ENCODE measurements at regions not wholly inside any gene's neighbourhood (a gene's known extent, or its start where the extent isn't known, plus 50 kb on each side); places are given as distances from the start of the nearest gene placed in this dataset.

- Mint-ChIP-seq H3K4me1 (peaks cover 0 to 1% (median 0%) of the 10 kb centered on the region in 3 donors), H3K36me3 (no peaks in the 10 kb centered on the region), H3K27me3 (peaks cover 10% of the 10 kb centered on the region), H3K9me3 (peaks cover 0 to 6% (median 3%) of the 10 kb centered on the region in 3 donors), H3K27ac (no peak overlapping the region), H3K4me3 (no peak overlapping the region)
These were observed 607.3 kb upstream of the CADM1 start for GRCh38 chr11:116111546-116111945.

- H3K27ac Mint-ChIP-seq = no peak overlapping the region
- H3K36me3 Mint-ChIP-seq = no peaks in the 10 kb centered on the region
- H3K4me1 Mint-ChIP-seq = peaks cover 0 to 1% (median 0%) of the 10 kb centered on the region in 3 donors
- H3K9me3 Mint-ChIP-seq = peaks cover 0 to 6% (median 3%) of the 10 kb centered on the region in 3 donors
- no peak overlapping the region for H3K4me3 Mint-ChIP-seq
- H3K27me3 Mint-ChIP-seq = peaks cover 12% of the 10 kb centered on the region
These were observed 606.6 kb upstream of the CADM1 start for GRCh38 chr11:116110802-116111201.

GRCh38 chr11:116110356-116110755 lies 606.1 kb upstream of the CADM1 start:
- Mint-ChIP-seq H3K4me3 (no peak overlapping the region), H3K4me1 (peaks cover 0 to 1% (median 0%) of the 10 kb centered on the region in 3 donors), H3K27ac (no peak overlapping the region), H3K36me3 (no peaks in the 10 kb centered on the region), H3K9me3 (peaks cover 0 to 6% (median 0%) of the 10 kb centered on the region in 3 donors), H3K27me3 (peaks cover 12% of the 10 kb centered on the region)

- Mint-ChIP-seq H3K27me3 (peaks cover 12% of the 10 kb centered on the region), H3K4me3 (no peak overlapping the region), H3K4me1 (peaks cover 0 to 1% (median 0%) of the 10 kb centered on the region in 3 donors), H3K36me3 (no peaks in the 10 kb centered on the region), H3K27ac (no peak overlapping the region), H3K9me3 (peaks cover 0 to 4% (median 0%) of the 10 kb centered on the region in 3 donors)
These were observed 605.0 kb upstream of the CADM1 start for GRCh38 chr11:116109228-116109627.

- Mint-ChIP-seq H3K4me1 (peaks cover 0 to 1% (median 0%) of the 10 kb centered on the region in 3 donors), H3K27ac (no peak overlapping the region), H3K36me3 (no peaks in the 10 kb centered on the region), H3K4me3 (no peak overlapping the region), H3K9me3 (no peaks in the 10 kb centered on the region), H3K27me3 (peaks cover 8% of the 10 kb centered on the region)
These were observed 603.9 kb upstream of the CADM1 start for GRCh38 chr11:116108161-116108560.

- no peak overlapping the region for H3K27ac Mint-ChIP-seq
- H3K4me3 Mint-ChIP-seq = no peak overlapping the region
- H3K9me3 Mint-ChIP-seq = no peaks in the 10 kb centered on the region
- H3K27me3 Mint-ChIP-seq = peaks cover 8% of the 10 kb centered on the region
- H3K4me1 Mint-ChIP-seq = peaks cover 0 to 1% (median 0%) of the 10 kb centered on the region in 3 donors
- H3K36me3 Mint-ChIP-seq = no peaks in the 10 kb centered on the region
These were observed 603.0 kb upstream of the CADM1 start for GRCh38 chr11:116107229-116107628.

GRCh38 chr11:116104498-116105174 lies 600.4 kb upstream of the CADM1 start:
- Mint-ChIP-seq H3K4me1 (peaks cover 0 to 1% (median 0%) of the 10 kb centered on the region in 3 donors), H3K9me3 (no peaks in the 10 kb centered on the region), H3K27ac (no peak overlapping the region), H3K4me3 (no peak overlapping the region), H3K36me3 (no peaks in the 10 kb centered on the region), H3K27me3 (peaks cover 7% of the 10 kb centered on the region)

- Mint-ChIP-seq H3K4me3 (no peak overlapping the region), H3K27me3 (peaks cover 10% of the 10 kb centered on the region), H3K36me3 (no peaks in the 10 kb centered on the region), H3K9me3 (no peaks in the 10 kb centered on the region), H3K27ac (no peak overlapping the region), H3K4me1 (no peaks in the 10 kb centered on the region)
These were observed 597.7 kb upstream of the CADM1 start for GRCh38 chr11:116101902-116102301.

GRCh38 chr11:116100016-116100415 lies 595.8 kb upstream of the CADM1 start:
- Mint-ChIP-seq H3K4me3 (no peak overlapping the region), H3K27me3 (peaks cover 6% of the 10 kb centered on the region), H3K27ac (no peak overlapping the region), H3K9me3 (peaks cover 0 to 2% (median 0%) of the 10 kb centered on the region in 3 donors), H3K4me1 (no peaks in the 10 kb centered on the region), H3K36me3 (no peaks in the 10 kb centered on the region)

- Mint-ChIP-seq H3K4me1 (no peaks in the 10 kb centered on the region), H3K27me3 (peaks cover 6% of the 10 kb centered on the region), H3K27ac (no peak overlapping the region), H3K4me3 (no peak overlapping the region), H3K36me3 (no peaks in the 10 kb centered on the region), H3K9me3 (peaks cover 0 to 2% (median 0%) of the 10 kb centered on the region in 3 donors)
These were observed 595.3 kb upstream of the CADM1 start for GRCh38 chr11:116099541-116099940.

GRCh38 chr11:116096272-116096995 lies 592.2 kb upstream of the CADM1 start:
- no peaks in the 10 kb centered on the region for H3K4me1 Mint-ChIP-seq
- H3K4me3 Mint-ChIP-seq = no peak overlapping the region
- no peaks in the 10 kb centered on the region for H3K36me3 Mint-ChIP-seq
- peaks cover 6% of the 10 kb centered on the region for H3K27me3 Mint-ChIP-seq
- H3K9me3 Mint-ChIP-seq = peaks cover 0 to 2% (median 0%) of the 10 kb centered on the region in 3 donors
- no peak overlapping the region for H3K27ac Mint-ChIP-seq

GRCh38 chr11:116093481-116094270 lies 589.5 kb upstream of the CADM1 start:
- no peaks in the 10 kb centered on the region for H3K4me1 Mint-ChIP-seq
- H3K27ac Mint-ChIP-seq = no peak overlapping the region
- no peaks in the 10 kb centered on the region for H3K36me3 Mint-ChIP-seq
- H3K27me3 Mint-ChIP-seq = peaks cover 6% of the 10 kb centered on the region
- H3K9me3 Mint-ChIP-seq = peaks cover 0 to 4% (median 0%) of the 10 kb centered on the region in 3 donors
- no peak overlapping the region for H3K4me3 Mint-ChIP-seq

- H3K4me1 Mint-ChIP-seq = no peaks in the 10 kb centered on the region
These were observed 588.9 kb upstream of the CADM1 start for GRCh38 chr11:116093065-116093464.

GRCh38 chr11:116086426-116086825 lies 582.2 kb upstream of the CADM1 start:
- peaks cover 22% of the 10 kb centered on the region for H3K27me3 Mint-ChIP-seq
- H3K4me1 Mint-ChIP-seq = peaks cover 0 to 4% (median 0%) of the 10 kb centered on the region in 3 donors
- H3K9me3 Mint-ChIP-seq = peaks cover 0 to 2% (median 0%) of the 10 kb centered on the region in 3 donors
- H3K27ac Mint-ChIP-seq = no peak overlapping the region
- no peak overlapping the region for H3K4me3 Mint-ChIP-seq
- H3K36me3 Mint-ChIP-seq = no peaks in the 10 kb centered on the region

More at GRCh38 chr11:116093065-116093464, 588.9 kb upstream of the CADM1 start:
- Mint-ChIP-seq H3K4me3 (no peak overlapping the region), H3K9me3 (peaks cover 0 to 4% (median 0%) of the 10 kb centered on the region in 3 donors), H3K27ac (no peak overlapping the region), H3K27me3 (peaks cover 11% of the 10 kb centered on the region), H3K36me3 (no peaks in the 10 kb centered on the region)

All from IgD-negative memory B cell (primary cell).